Left lung (tissue), 4 donors: ENCODE measurements at regions not wholly inside any gene's neighbourhood (a gene's known extent, or its start where the extent isn't known, plus 50 kb on each side); places are given as distances from the start of the nearest gene placed in this dataset.

Experiments used
- ATAC-seq: fragments of 200-7000 bp; cut with Tn5 transposase; one replicate; pipeline ENCODE4 v1.9.1; 2020; ENCODE audit warnings: moderate library complexity
- DNase-seq, 4 donors: peaks; one replicate each; pipeline ENCODE4 v3.0.0-alpha.2; 2013 to 2020
- H3K27ac ChIP-seq, 2 donors: fragments of 200-600 bp; sonication (generic) in 1 of 2; one replicate each; pipeline versions ENCODE4 v1.5.0 to v1.8.0; 2020 to 2021
- H3K27me3 ChIP-seq, 2 donors: fragments of 200-600 bp; sonication (generic) in 1 of 2; one replicate each; pipeline versions ENCODE4 v1.5.0 to v1.8.0; 2020 to 2021
- H3K36me3 ChIP-seq, 2 donors: fragments of 200-600 bp; sonication (generic) in 1 of 2; one replicate each; pipeline versions ENCODE4 v1.5.0 to v1.8.0; 2020 to 2021
- H3K4me1 ChIP-seq, 2 donors: fragments of 200-600 bp; one replicate each; pipeline ENCODE4 v1.8.0; 2021
- H3K4me3 ChIP-seq, 2 donors: fragments of 200-600 bp; sonication (generic) in 1 of 2; one replicate each; pipeline versions ENCODE4 v1.5.0 to v1.8.0; 2020 to 2021; ENCODE audit warnings: mild to moderate bottlenecking in 1 of 2
- H3K9me3 ChIP-seq, 2 donors: fragments of 200-600 bp; sonication (generic) in 1 of 2; one replicate each; pipeline versions ENCODE4 v1.5.0 to v1.8.0; 2020 to 2021
- intact Hi-C, 2 donors: fragments of 100-400 bp; cut with DNase I; formaldehyde crosslinking; loops; one replicate each; pipeline versions ENCODE4 v1.11.2 to v1.14.2; 2022
- TF ChIP-seq, protein P1 (sequence below), 2 donors: fragments of 200-600 bp; sonication (generic) in 1 of 2; IDR thresholded peaks; one replicate each; pipeline versions ENCODE4 v1.5.0 to v1.8.0; 2021; ENCODE audit warnings: antibody characterized with exemption in 2 of 2
- donor health status: DM: no; HTN: yes; CAD: no.
- donor health status: DM: no; HTN: no; CAD: no.

DNA sequence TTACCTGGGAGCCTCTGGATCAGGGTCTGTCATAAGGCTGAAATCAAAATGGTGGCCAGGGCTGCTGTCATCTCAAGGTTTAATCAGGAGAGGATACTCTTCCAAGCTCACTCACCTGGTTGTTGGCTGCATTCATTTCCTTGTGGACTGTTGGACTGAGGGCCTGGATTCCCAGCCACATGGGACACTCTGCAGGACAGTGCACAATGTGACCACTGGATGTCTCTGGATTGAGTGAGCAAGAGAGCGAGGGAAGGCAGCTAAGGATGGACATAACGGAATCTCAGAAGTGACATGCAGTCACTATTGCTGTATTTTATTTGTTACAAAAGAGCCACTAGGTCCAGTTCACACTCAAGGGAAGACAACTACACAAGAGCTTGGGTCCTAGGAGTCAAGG, 229.1 kb downstream of the S1PR1 start:
- Histone ChIP-seq H3K9me3 (peaks cover 0 to 2% of the 10 kb centered on the region in 2 donors), H3K27me3 (no peaks in the 10 kb centered on the region), H3K4me3 (no peak overlapping the region), H3K4me1 (no peaks in the 10 kb centered on the region), H3K27ac (no peak overlapping the region), H3K36me3 (no peaks in the 10 kb centered on the region)
- intact Hi-C loops: no loop called here
- no peak for ATAC-seq
- TF ChIP-seq, protein P1, sequence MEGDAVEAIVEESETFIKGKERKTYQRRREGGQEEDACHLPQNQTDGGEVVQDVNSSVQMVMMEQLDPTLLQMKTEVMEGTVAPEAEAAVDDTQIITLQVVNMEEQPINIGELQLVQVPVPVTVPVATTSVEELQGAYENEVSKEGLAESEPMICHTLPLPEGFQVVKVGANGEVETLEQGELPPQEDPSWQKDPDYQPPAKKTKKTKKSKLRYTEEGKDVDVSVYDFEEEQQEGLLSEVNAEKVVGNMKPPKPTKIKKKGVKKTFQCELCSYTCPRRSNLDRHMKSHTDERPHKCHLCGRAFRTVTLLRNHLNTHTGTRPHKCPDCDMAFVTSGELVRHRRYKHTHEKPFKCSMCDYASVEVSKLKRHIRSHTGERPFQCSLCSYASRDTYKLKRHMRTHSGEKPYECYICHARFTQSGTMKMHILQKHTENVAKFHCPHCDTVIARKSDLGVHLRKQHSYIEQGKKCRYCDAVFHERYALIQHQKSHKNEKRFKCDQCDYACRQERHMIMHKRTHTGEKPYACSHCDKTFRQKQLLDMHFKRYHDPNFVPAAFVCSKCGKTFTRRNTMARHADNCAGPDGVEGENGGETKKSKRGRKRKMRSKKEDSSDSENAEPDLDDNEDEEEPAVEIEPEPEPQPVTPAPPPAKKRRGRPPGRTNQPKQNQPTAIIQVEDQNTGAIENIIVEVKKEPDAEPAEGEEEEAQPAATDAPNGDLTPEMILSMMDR (IDR thresholded peaks at IDR 0.05): no peak
- DNase-seq: no peak

- H3K9me3 ChIP-seq: peaks cover 0 to 9% of the 10 kb centered on the region in 2 donors
- no peaks in the 10 kb centered on the region for H3K27me3 ChIP-seq
- no peak overlapping the region for H3K4me3 ChIP-seq
- ATAC-seq (peak; percentile 97), DNase-seq (peak in 1 of 4 donors; percentile 35)
- intact Hi-C loops: no loop called here
- H3K36me3 ChIP-seq: no peaks in the 10 kb centered on the region
- H3K4me1 ChIP-seq: no peaks in the 10 kb centered on the region
- TF ChIP-seq, protein P1 (IDR thresholded peaks at IDR 0.05): peak in 1 of 2 donors; percentile 30
- no peak overlapping the region for H3K27ac ChIP-seq
Observed at GRCh38 chr1:101474039-101474665, 237.3 kb downstream of the S1PR1 start.

DNA sequence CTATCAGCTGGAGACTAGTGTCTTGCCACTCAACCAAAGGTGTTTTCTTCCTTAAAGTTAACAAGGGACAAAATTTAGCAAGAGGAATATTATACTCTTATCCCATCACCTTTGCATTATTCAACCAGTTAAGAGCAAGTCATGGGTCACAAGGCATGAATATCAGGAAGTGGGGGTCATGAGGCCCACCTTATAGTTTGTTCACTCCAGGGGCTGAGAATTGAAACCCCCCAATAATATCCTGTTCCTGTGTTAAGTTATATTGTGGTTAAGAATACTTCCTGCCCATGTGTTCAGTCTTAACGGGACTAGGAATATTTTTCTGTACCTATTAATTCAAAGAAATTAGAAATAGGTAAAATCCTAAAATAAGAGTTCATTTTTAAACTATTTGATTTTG, 239.7 kb downstream of the S1PR1 start:
- no peaks in the 10 kb centered on the region for H3K4me1 ChIP-seq
- DNase-seq: no peak
- TF ChIP-seq, protein P1 (IDR thresholded peaks at IDR 0.05): no peak
- intact Hi-C loops: no loop called here
- H3K27ac ChIP-seq: no peak overlapping the region
- ATAC-seq: no peak
- H3K9me3 ChIP-seq: peaks cover 0 to 9% of the 10 kb centered on the region in 2 donors
- H3K4me3 ChIP-seq: no peak overlapping the region
- H3K27me3 ChIP-seq: no peaks in the 10 kb centered on the region
- H3K36me3 ChIP-seq: no peaks in the 10 kb centered on the region

DNA sequence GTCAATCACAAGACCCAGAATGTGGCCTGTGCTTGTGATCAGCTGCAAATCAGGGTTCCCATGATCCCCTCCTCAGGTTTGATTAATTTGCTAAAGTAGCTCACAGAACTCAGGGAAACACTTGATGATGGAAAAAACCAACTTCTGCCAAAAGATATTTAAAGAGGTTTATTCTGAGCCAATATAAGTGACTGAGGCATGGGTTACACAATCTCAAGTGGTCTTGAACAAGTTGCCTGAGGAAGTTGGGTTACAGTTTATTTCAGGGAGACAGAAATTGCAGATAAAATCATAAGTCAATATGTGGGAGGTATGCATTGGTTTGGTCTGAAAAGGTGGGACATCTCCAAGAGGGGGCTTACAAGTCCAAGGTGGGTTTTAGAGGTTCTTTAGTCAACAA, 243.1 kb downstream of the S1PR1 start:
- intact Hi-C loops: no loop called here
- peaks cover 0 to 3% of the 10 kb centered on the region in 2 donors for H3K4me1 ChIP-seq
- H3K9me3 ChIP-seq: no peaks in the 10 kb centered on the region
- H3K4me3 ChIP-seq: no peak overlapping the region
- DNase-seq: peak in 1 of 4 donors; percentile 40
- H3K36me3 ChIP-seq: no peaks in the 10 kb centered on the region
- TF ChIP-seq, protein P1 (IDR thresholded peaks at IDR 0.05): no peak
- peak; percentile 65 for ATAC-seq
- H3K27ac ChIP-seq: peak overlapping the region in 1 of 2 donors; percentile 63
- no peaks in the 10 kb centered on the region for H3K27me3 ChIP-seq

DNA sequence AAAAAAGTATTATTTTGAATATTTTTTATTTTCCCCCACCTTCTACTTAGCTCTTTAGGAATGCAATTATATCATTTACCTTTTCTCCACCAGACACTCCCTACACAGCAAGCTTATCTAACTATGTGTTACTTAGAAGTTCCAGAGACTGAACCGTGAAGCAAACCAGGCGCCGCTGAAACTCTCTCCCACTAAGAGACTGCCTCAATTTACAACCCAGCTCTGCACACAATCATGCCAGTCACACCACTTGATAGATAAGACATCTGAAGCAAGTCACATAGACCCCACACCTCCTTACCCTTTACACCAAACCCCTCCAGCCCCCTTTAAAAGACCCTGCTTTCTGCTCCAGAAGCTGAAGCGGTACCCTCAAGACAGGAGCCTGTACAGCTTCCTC, 245.5 kb downstream of the S1PR1 start:
- Histone ChIP-seq H3K27me3 (no peaks in the 10 kb centered on the region), H3K27ac (no peak overlapping the region), H3K36me3 (no peaks in the 10 kb centered on the region), H3K4me1 (peaks cover 0 to 3% of the 10 kb centered on the region in 2 donors), H3K9me3 (no peaks in the 10 kb centered on the region), H3K4me3 (no peak overlapping the region)
- TF ChIP-seq, protein P1 (IDR thresholded peaks at IDR 0.05): no peak
- intact Hi-C loops: no loop called here
- DNase-seq (no peak), ATAC-seq (no peak)
